Upper lobe of left lung (tissue), 4 donors: ENCODE measurements at regions not wholly inside any gene's neighbourhood (a gene's known extent, or its start where the extent isn't known, plus 50 kb on each side); places are given as distances from the start of the nearest gene placed in this dataset.

Experiments used
- POLR2AphosphoS5 ChIP-seq, 2 donors: sonication (generic); formaldehyde crosslinking; IDR thresholded peaks; one replicate each; pipeline ENCODE4 v1.5.1; 2017; ENCODE audit warnings: antibody characterized with exemption in 2 of 2
- TF ChIP-seq, protein P1 (sequence below), 6 experiments: fragments of 450-650 bp in 4 of 6; fragments of 200-600 bp in 2 of 6; sonication (generic) in 2 of 6; IDR thresholded peaks; one replicate each; pipeline ENCODE4 v1.5.1; 2016 to 2019; ENCODE audit warnings: antibody characterized with exemption in 6 of 6

GRCh38 chrX:142613403-142613802 lies 408.3 kb upstream of the MAGEC2 start:
- TF ChIP-seq, protein P1, sequence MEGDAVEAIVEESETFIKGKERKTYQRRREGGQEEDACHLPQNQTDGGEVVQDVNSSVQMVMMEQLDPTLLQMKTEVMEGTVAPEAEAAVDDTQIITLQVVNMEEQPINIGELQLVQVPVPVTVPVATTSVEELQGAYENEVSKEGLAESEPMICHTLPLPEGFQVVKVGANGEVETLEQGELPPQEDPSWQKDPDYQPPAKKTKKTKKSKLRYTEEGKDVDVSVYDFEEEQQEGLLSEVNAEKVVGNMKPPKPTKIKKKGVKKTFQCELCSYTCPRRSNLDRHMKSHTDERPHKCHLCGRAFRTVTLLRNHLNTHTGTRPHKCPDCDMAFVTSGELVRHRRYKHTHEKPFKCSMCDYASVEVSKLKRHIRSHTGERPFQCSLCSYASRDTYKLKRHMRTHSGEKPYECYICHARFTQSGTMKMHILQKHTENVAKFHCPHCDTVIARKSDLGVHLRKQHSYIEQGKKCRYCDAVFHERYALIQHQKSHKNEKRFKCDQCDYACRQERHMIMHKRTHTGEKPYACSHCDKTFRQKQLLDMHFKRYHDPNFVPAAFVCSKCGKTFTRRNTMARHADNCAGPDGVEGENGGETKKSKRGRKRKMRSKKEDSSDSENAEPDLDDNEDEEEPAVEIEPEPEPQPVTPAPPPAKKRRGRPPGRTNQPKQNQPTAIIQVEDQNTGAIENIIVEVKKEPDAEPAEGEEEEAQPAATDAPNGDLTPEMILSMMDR (IDR thresholded peaks at IDR 0.05), result no peak
- no peak for TF ChIP-seq POLR2AphosphoS5 (IDR thresholded peaks at IDR 0.05)
